IMR-90 (cell line): ENCODE measurements at regions not wholly inside any gene's neighbourhood (a gene's known extent, or its start where the extent isn't known, plus 50 kb on each side); places are given as distances from the start of the nearest gene placed in this dataset.

ENCODE experiments used
- ATAC-seq: fragments of 200-7000 bp; cut with Tn5 transposase; 2 replicates; pipeline ENCODE4 v1.9.1; 2020; ENCODE audit warnings: low read depth, mild to moderate bottlenecking, moderate library complexity
- BruUV-seq: library from RNA; stranded (reverse); fragments of 400-500 nt; replicated peaks from 2 replicates; lab custom pipeline; 2021; lab: Mats Ljungman, UMichigan
- CTCF ChIA-PET: fragments of 300-600 bp; formaldehyde crosslinking; extraction: SDS; loops from one replicate; lab custom pipeline; 2021; ENCODE audit warnings: antibody characterized with exemption; lab: Yijun Ruan, JAX
- POLR2A ChIA-PET: fragments of 300-600 bp; sonication (Branson Sonifier 250); formaldehyde crosslinking; loops from one replicate; lab custom pipeline; 2022; ENCODE audit warnings: antibody characterized with exemption; ENCODE audit not compliant: unreplicated experiment; lab: Charles Lee
- DNase-seq: peaks from one replicate; pipeline ENCODE4 v3.0.0; 2013
- H2AFZ ChIP-seq: replicated peaks from 2 replicates; pipeline ENCODE3; 2013; ENCODE audit warnings: low read length, mild to moderate bottlenecking; ENCODE audit not compliant: poor library complexity
- H2AK5ac ChIP-seq: 2 replicates; pipeline ENCODE4 v1.6.1; 2013; ENCODE audit warnings: low read depth, low read length, inconsistent platforms
- H2AK9ac ChIP-seq: replicated peaks from 2 replicates; pipeline ENCODE3; 2013; ENCODE audit warnings: mild to moderate bottlenecking, low read depth, low read length, moderate library complexity; ENCODE audit not compliant: poor library complexity
- H2BK120ac ChIP-seq: 2 replicates; pipeline ENCODE4 v1.6.1; 2013; ENCODE audit warnings: low read depth, low read length, inconsistent platforms
- H2BK15ac ChIP-seq: 3 replicates; pipeline ENCODE4 v1.6.1; 2013; ENCODE audit warnings: low read depth, low read length, inconsistent platforms
- H2BK20ac ChIP-seq: 2 replicates; pipeline ENCODE4 v1.6.1; 2013; ENCODE audit warnings: low read depth, mild to moderate bottlenecking, inconsistent platforms, low read length, moderate library complexity
- H2BK5ac ChIP-seq: 2 replicates; pipeline ENCODE4 v1.6.1; 2013; ENCODE audit warnings: mild to moderate bottlenecking, low read depth, low read length, inconsistent platforms; ENCODE audit not compliant: poor library complexity, severe bottlenecking
- H3K14ac ChIP-seq: replicated peaks from 2 replicates; pipeline ENCODE4 v1.6.1; 2013; ENCODE audit warnings: low read depth, low read length, inconsistent platforms
- H3K18ac ChIP-seq: 2 replicates; pipeline ENCODE4 v1.6.1; 2013; ENCODE audit warnings: low read depth, low read length, control low read depth
- H3K23ac ChIP-seq: 2 replicates; pipeline ENCODE4 v1.6.1; 2013; ENCODE audit warnings: low read depth, low read length, inconsistent platforms
- H3K27ac ChIP-seq: 2 replicates; pipeline ENCODE4 v1.5.1; 2013; ENCODE audit warnings: mild to moderate bottlenecking, control low read depth, low read length; ENCODE audit not compliant: insufficient read depth
- H3K27me3 ChIP-seq: 2 replicates; pipeline ENCODE4 v1.6.1; 2013; ENCODE audit warnings: low read length; ENCODE audit not compliant: control insufficient read depth, insufficient read depth
- H3K36me3 ChIP-seq: 2 replicates; pipeline ENCODE4 v1.6.1; 2013; ENCODE audit warnings: low read length, mixed read lengths; ENCODE audit not compliant: control insufficient read depth, insufficient read depth
- H3K4ac ChIP-seq: 2 replicates; pipeline ENCODE4 v1.6.1; 2013; ENCODE audit warnings: low read depth, low read length, inconsistent platforms
- H3K4me1 ChIP-seq: 2 replicates; pipeline ENCODE4 v1.6.1; 2013; ENCODE audit warnings: low read length, mixed read lengths; ENCODE audit not compliant: control insufficient read depth, insufficient read depth
- H3K4me2 ChIP-seq: 2 replicates; pipeline ENCODE4 v1.6.1; 2013; ENCODE audit warnings: low read depth, mild to moderate bottlenecking, control low read depth, low read length, moderate library complexity
- H3K4me3 ChIP-seq: 2 replicates; pipeline ENCODE4 v1.5.1; 2013; ENCODE audit warnings: low read depth, mild to moderate bottlenecking, control low read depth, low read length, moderate library complexity; ENCODE audit not compliant: insufficient read depth
- H3K56ac ChIP-seq: 2 replicates; pipeline ENCODE4 v1.6.1; 2013; ENCODE audit warnings: low read length, inconsistent platforms; ENCODE audit not compliant: insufficient read depth; ENCODE audit errors: extremely low read depth
- H3K79me1 ChIP-seq, 2 experiments: 2 replicates each; pipeline ENCODE4 v1.6.1; 2013; ENCODE audit warnings: low read length in 2 of 2, inconsistent platforms in 1 of 2, low read depth in 1 of 2
- H3K9ac ChIP-seq: 2 replicates; pipeline ENCODE4 v1.6.1; 2013; ENCODE audit warnings: low read depth, low read length, control low read depth
- H3K9me1 ChIP-seq: 2 replicates; pipeline ENCODE4 v1.6.1; 2013; ENCODE audit warnings: low read length, inconsistent platforms; ENCODE audit not compliant: insufficient read depth
- H3K9me3 ChIP-seq: 2 replicates; pipeline ENCODE4 v1.6.1; 2013; ENCODE audit warnings: low read length; ENCODE audit not compliant: control insufficient read depth, insufficient read depth
- H4K20me1 ChIP-seq: 2 replicates; pipeline ENCODE4 v1.6.1; 2013; ENCODE audit warnings: low read length, inconsistent platforms; ENCODE audit not compliant: insufficient read depth
- H4K5ac ChIP-seq: 2 replicates; pipeline ENCODE4 v1.6.1; 2013; ENCODE audit warnings: mild to moderate bottlenecking, low read depth, low read length, control low read depth
- H4K8ac ChIP-seq, 2 experiments: 2 replicates each; pipeline ENCODE4 v1.6.1; 2013; ENCODE audit warnings: low read depth in 2 of 2, low read length in 2 of 2, control low read depth in 1 of 2, inconsistent platforms in 1 of 2
- H4K91ac ChIP-seq: 2 replicates; pipeline ENCODE4 v1.6.1; 2013; ENCODE audit warnings: low read depth, low read length, inconsistent platforms; ENCODE audit not compliant: insufficient read depth
- CEBPB ChIP-seq: IDR thresholded peaks from 2 replicates; pipeline ENCODE4 v1.6.1; 2012; ENCODE audit warnings: low read depth, low read length, improper control_type of control experiment
- MAZ ChIP-seq: IDR thresholded peaks from 2 replicates; pipeline ENCODE4 v1.6.1; 2012; ENCODE audit warnings: low read depth, mild to moderate bottlenecking, low read length, improper control_type of control experiment, moderate library complexity, borderline replicate concordance
- POLR2A ChIP-seq: IDR thresholded peaks from 2 replicates; pipeline ENCODE4 v1.6.1; 2012; ENCODE audit warnings: mild to moderate bottlenecking, low read depth, low read length
- RCOR1 ChIP-seq: IDR thresholded peaks from 2 replicates; pipeline ENCODE4 v1.6.1; 2012; ENCODE audit warnings: mild to moderate bottlenecking, low read length, improper control_type of control experiment; ENCODE audit not compliant: insufficient replicate concordance
- RFX5 ChIP-seq: IDR thresholded peaks from 2 replicates; pipeline ENCODE4 v1.8.0; 2012; ENCODE audit warnings: low read depth, mild to moderate bottlenecking, low read length, moderate library complexity
- SMC3 ChIP-seq: fragments of 150-350 bp; IDR thresholded peaks from 2 replicates; pipeline ENCODE4 v1.6.1; 2016; ENCODE audit warnings: low read depth, mild to moderate bottlenecking, antibody characterized with exemption, low read length, moderate library complexity
- WGBS, 2 experiments: methylation state at CpG; one replicate each; pipeline versions ENCODE4 v1.1.5 to v1.1.7; 2013; ENCODE audit warnings: missing lambda C conversion rate in 2 of 2; ENCODE audit not compliant: insufficient read length in 1 of 2; ENCODE audit errors: extremely low coverage in 2 of 2; 5-methylcytosine and 5-hydroxymethylcytosine counted together
- dilution Hi-C: fragments of 300-500 bp; cut with HindIII; formaldehyde crosslinking; loops from one replicate; pipeline ENCODE4 v1.14.3; 2018; ENCODE audit warnings: low sequenced_read_pairs; ENCODE audit not compliant: unreplicated experiment
- in situ Hi-C: fragments of 300-500 bp; cut with MboI; formaldehyde crosslinking; loops from 3 replicates; pipeline ENCODE4 v1.14.3; 2019; ENCODE audit warnings: low sequenced_read_pairs, inconsistent platforms, mixed read lengths
- intact Hi-C: fragments of 100-400 bp; cut with micrococcal nuclease; formaldehyde crosslinking; loops from 2 replicates; pipeline ENCODE4 v1.10.0; 2022
- TF ChIP-seq, protein P1 (sequence below): fragments of 150-350 bp; IDR thresholded peaks from 2 replicates; pipeline ENCODE4 v1.6.1; 2016; ENCODE audit warnings: low read depth, mild to moderate bottlenecking, low read length, moderate library complexity, borderline replicate concordance
- TF ChIP-seq, protein P2 (sequence below): fragments of 150-350 bp; IDR thresholded peaks from 2 replicates; pipeline ENCODE4 v1.6.1; 2017; ENCODE audit warnings: mild to moderate bottlenecking, antibody characterized with exemption, low read length, low read depth

DNA sequence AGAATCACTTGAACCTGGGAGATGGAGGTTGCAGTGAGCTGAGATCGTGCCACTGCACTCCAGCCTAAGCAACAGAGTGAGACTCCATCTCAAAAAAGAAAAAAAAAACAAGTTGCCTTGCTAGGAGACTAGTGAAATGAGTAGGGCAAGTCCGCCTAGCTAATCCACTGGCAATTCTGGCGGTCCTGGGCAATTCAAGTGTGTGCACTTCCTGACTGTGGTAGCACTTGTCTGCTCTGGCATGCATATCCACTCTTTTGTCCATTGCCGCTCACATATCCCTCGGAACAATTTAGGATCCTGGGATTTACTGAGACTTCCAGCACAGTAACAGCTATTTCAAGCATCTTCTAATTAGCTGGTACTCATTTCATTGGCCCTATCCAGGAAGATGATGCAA, 426.3 kb upstream of the ADGRL2 start:
- no peak for ATAC-seq
- no peaks in the 10 kb centered on the region for H3K79me1 ChIP-seq
- ChIA-PET CTCF (no interaction called here), POLR2A (no interaction called here)
- no peak overlapping the region for H4K8ac ChIP-seq
- no peak overlapping the region for H3K56ac ChIP-seq
- no peak overlapping the region for H2AFZ ChIP-seq
- H3K27me3 ChIP-seq = no peaks in the 10 kb centered on the region
- no peak overlapping the region for H2BK20ac ChIP-seq
- no peak overlapping the region for H4K5ac ChIP-seq
- no peak overlapping the region for H2BK15ac ChIP-seq
- H3K18ac ChIP-seq = no peak overlapping the region
- H3K36me3 ChIP-seq = no peaks in the 10 kb centered on the region
- no peak for TF ChIP-seq RFX5
- TF ChIP-seq, protein P1, sequence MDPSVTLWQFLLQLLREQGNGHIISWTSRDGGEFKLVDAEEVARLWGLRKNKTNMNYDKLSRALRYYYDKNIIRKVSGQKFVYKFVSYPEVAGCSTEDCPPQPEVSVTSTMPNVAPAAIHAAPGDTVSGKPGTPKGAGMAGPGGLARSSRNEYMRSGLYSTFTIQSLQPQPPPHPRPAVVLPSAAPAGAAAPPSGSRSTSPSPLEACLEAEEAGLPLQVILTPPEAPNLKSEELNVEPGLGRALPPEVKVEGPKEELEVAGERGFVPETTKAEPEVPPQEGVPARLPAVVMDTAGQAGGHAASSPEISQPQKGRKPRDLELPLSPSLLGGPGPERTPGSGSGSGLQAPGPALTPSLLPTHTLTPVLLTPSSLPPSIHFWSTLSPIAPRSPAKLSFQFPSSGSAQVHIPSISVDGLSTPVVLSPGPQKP = no peak
- no peak for TF ChIP-seq SMC3
- TF ChIP-seq RCOR1 = no peak
- no peak for TF ChIP-seq POLR2A
- no peak for TF ChIP-seq MAZ
- TF ChIP-seq, protein P2, sequence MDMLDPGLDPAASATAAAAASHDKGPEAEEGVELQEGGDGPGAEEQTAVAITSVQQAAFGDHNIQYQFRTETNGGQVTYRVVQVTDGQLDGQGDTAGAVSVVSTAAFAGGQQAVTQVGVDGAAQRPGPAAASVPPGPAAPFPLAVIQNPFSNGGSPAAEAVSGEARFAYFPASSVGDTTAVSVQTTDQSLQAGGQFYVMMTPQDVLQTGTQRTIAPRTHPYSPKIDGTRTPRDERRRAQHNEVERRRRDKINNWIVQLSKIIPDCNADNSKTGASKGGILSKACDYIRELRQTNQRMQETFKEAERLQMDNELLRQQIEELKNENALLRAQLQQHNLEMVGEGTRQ = no peak
- TF ChIP-seq CEBPB = no peak
- 100% methylated on average over 2 of the region's 5 CpGs; no CpG with 5 or more reads in 1 of the 2 experiments for WGBS, 2 experiments
- H3K4me1 ChIP-seq = no peaks in the 10 kb centered on the region
- intact Hi-C loops (no loop called here), in situ Hi-C loops (no loop called here), dilution Hi-C loops (no loop called here)
- H3K4me2 ChIP-seq = no peak overlapping the region
- no peak overlapping the region for H2AK5ac ChIP-seq
- no peak overlapping the region for H3K14ac ChIP-seq
- no peak overlapping the region for H3K23ac ChIP-seq
- no TSS peak for BruUV-seq
- no peak overlapping the region for H3K27ac ChIP-seq
- H3K4ac ChIP-seq = no peak overlapping the region
- H4K20me1 ChIP-seq = no peaks in the 10 kb centered on the region
- no peak overlapping the region for H4K91ac ChIP-seq
- no peaks in the 10 kb centered on the region for H3K9me1 ChIP-seq
- H3K9me3 ChIP-seq = no peaks in the 10 kb centered on the region
- H3K9ac ChIP-seq = no peak overlapping the region
- H2AK9ac ChIP-seq = no peak overlapping the region
- no peak overlapping the region for H3K4me3 ChIP-seq
- H2BK120ac ChIP-seq = no peak overlapping the region
- H2BK5ac ChIP-seq = no peak overlapping the region
- DNase-seq = no peak
